GM21390 (cell line): ENCODE measurements at regions not wholly inside any gene's neighbourhood (a gene's known extent, or its start where the extent isn't known, plus 50 kb on each side); places are given as distances from the start of the nearest gene placed in this dataset.
"Not testable (repeated sequence)": the region's sequence is repeated elsewhere in the genome, so short reads cannot be mapped to it uniquely, and the experiment has no call there.

Experiments
- ATAC-seq: cut with Tn5 transposase; IDR thresholded peaks from one replicate; pipeline ENCODE4 v1.9.1; 2021; ENCODE audit not compliant: unreplicated experiment

GRCh38 chr11:87572881-87573280, 535.1 kb downstream of the TMEM135 start:
- no peak for ATAC-seq

- ATAC-seq = no peak
Observed at GRCh38 chr11:87560352-87560751, 522.6 kb downstream of the TMEM135 start.

- ATAC-seq = not testable (repeated sequence)
Observed at GRCh38 chr11:87559852-87560251, 522.1 kb downstream of the TMEM135 start.

DNA sequence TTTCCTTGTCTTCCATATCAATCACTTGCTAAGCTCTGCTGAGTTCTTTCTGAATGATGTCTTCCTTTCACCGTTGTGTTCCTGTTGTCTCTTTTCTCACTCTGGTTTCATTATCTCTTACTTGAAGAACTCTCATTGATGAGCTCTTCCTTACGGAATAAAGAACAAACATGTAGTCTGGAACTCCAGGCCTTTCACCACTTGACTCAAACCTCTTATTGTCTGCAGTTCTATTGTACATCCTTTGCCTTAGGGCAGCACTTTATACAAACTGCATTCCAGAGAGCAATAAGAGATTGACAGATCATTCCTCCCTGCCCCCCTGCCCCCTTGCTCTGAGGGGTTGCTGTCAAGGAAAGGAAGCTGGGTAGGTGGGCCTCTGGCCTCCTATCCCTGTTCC, 517.4 kb downstream of the TMEM135 start:
- ATAC-seq = no peak

- no peak for ATAC-seq
Observed at GRCh38 chr11:87548797-87549196, 511.1 kb downstream of the TMEM135 start.

- no peak for ATAC-seq
Observed at GRCh38 chr11:87545858-87546257, 508.1 kb downstream of the TMEM135 start.

DNA sequence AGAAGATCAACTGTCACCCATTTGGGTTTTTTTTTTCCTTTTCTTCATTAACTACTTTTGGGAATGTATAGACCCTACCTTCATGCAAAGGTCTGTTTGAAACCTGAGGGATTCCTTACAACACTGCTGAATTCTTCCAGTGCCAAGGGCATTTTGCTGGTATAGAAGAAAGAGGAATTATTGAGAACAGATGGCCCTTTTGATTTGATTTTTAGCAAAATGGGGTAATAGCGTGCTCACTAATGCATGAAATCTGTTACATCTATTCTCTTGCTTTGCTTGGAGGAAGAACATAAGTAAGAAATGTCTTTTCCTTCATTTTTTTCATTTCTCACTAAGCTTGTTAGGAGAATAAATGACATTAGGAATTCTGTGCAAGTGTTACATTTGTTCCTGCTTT, 501.9 kb downstream of the TMEM135 start:
- ATAC-seq = no peak

DNA sequence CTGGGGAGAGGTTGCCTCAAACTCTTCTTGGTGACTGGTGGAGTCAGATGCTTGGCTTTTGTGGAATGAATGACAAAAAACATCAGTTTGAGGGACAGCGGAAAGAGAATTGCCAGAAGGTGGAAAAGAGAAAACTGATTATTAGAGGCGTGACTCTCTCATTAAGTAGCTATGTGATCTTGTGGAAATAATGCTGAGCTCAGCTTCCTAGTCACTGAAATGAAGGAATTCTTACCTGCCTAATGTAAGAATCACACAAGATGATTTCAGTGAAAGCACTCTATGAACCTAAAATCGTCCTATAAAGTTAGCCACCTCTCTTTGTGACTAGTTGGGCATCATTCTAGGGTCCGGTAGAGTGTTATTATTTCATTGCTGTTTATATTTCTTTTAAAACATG, 498.8 kb downstream of the TMEM135 start:
- ATAC-seq = no peak

DNA sequence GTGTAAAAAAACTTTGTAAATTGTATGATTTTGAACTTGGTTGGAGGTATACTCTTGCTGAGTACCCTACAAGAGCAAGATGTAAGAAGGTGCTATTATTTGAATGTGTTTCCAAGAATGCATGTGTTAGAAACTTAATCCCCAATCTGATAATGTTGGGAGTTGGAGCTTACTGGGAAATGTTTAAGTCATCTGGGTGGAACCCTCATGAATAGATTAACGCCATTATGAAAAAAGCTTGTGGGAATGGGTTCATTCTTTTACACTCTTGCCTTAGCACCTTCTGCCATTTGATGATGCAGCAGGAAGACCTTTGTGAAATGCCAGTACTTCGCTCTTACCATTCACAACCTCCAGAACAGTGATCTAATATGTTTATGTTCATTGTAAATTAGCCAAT, 498.3 kb downstream of the TMEM135 start:
- no peak for ATAC-seq

- no peak for ATAC-seq
Observed at GRCh38 chr11:87535513-87535912, 497.8 kb downstream of the TMEM135 start.

GRCh38 chr11:87531835-87532234, 494.1 kb downstream of the TMEM135 start:
- not testable (repeated sequence) for ATAC-seq

DNA sequence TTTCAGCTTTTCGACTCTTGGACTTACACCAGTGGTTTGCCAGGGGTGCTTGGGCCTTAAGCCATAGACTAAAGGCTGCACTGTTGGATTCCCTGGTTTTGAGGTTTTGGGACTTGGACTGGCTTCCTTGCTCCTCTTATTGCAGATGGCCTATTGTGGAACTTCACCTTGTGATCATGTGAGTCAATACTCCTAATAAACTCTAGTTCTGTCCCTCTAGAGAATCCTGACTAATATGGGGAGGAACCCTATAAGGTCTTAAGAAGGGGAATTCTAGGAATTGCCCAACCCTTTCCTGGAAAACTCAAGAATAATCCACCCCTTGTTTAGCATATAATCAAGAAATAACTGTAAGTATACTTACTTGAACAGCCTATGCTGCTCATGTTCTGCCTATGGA, 491.8 kb downstream of the TMEM135 start:
- ATAC-seq = no peak

DNA sequence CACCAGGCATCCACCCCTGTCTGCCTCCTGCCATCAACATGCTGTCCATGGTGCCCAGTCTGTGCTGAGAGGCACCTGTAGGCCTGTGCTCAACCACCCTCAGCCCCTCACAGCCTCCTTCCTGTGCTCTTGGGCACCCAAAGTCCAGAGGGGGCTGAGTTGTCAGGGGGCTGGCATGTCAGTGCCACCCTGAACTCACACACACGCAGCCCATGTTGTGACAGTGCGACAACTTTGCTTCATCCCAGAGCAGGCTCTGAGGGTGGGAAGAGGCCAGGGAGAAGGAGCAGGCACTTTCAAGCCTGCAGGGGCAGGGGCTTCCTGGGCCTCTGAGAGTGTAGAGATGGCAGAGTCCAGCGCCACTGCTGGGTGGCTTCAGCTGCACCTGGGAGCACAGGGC, 491.0 kb downstream of the TMEM135 start:
- ATAC-seq = no peak

DNA sequence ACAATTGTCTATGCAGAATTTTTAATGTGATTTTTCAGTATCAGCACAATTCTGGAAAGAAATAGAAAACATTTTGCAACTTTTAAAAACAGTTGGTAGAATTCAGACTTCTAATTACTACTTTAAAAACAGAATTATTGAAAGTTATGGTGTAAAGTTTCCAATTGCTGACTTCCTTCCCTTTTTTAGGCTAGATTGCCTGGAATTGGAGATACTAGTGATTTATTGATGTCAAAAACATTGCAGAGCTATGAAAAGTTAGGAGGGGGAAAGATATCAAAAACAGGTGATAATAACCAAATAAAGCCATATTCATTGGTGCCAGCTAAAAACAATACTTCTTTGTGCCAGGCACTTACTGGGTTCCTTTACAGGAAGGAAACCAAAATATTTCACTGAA, 485.5 kb downstream of the TMEM135 start:
- no peak for ATAC-seq

DNA sequence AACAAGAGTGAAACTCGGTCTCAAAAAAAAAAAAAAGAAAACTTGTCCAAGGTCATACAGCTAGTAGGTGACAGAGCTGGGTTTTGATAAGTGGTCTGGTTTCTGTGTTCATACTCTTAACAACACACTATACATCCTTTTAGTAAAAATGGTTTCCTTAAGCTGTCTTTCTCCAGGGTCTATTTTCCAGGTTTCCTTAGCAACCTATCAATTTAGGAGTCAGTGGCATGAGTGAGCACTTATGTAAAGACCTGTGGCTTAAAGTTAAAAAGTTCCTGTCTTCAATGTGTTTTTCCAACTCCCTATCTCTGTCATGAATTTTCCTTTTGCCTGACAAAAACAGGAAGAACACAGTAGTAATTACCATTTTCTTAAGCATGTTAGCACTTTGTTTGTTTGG, 480.5 kb downstream of the TMEM135 start:
- ATAC-seq = no peak

DNA sequence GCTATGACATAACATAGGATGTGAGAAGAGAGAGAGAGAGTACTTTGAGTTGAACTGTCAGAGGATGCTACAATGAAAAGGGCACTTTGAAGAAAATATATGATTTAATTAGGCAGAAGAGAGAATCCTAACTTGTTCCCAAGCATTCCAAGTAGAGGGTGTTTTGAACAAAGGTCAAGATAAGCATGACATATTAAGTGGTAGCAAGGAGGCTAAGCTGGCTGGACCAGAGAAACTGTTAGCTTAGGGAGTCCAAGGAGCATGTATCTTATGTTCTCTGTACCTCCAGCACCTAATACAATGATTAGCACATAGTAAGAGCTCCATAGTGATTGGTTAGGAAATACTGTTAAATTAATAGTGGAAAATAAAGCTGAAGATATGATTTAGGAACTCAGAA, 479.6 kb downstream of the TMEM135 start:
- no peak for ATAC-seq

DNA sequence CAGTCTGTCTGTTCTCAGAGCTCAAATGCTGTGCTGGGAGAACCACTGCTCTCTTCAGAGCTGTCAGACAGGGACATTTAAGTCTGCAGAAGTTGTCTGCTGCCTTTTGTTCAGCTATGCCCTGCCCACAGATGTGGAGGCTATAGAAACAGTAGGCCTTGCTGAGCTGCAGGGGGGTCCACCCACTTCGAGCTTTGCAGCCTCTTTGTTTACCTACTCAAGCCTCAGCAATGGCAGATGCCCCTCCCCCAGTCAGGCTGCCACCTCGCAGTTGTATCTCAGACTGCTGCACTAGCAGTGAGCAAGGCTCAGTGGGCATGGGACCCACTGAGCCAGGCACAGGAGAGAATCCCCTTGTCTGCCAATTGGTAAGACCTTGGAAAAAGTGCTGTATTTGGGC, 470.0 kb downstream of the TMEM135 start:
- not testable (repeated sequence) for ATAC-seq

DNA sequence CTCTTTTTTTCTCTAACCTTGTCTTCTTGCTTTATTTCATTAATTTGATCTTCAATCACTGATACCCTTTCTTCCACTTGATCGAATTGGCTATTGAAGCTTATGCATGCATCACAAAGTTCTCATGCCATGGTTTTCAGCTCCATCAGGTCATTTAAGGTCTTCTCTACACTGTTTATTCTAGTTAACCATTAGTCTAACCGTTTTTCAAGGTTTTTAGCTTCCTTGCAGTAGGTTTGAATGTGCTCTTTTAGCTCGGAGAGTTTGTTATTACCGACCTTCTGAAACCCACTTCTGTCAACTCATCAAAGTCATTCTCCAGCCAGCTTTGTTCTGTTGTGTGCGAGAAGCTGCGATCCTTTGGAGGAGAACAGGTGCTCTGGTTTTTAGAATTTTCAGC, 469.2 kb downstream of the TMEM135 start:
- ATAC-seq = not testable (repeated sequence)

- no peak for ATAC-seq
Observed at GRCh38 chr11:87501388-87501787, 463.7 kb downstream of the TMEM135 start.

DNA sequence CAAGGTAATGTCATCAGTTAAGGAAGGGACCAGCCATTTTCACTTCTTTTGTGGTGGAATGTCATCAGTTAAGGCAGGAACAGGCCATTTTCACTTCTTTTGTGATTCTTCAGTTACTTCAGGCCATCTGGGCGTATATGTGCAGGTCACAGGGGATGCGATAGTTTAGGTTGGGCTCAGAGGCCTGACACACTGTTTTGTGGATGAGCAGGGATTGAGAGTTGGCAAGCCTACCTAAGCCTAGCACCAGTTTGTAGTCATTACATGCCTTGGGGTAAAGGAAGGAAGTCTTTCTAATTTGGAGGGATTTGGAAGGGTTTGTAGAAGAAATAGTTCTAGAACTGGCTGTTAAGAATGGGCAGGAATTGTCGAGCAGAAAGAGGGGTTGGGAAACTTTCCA, 457.2 kb downstream of the TMEM135 start:
- ATAC-seq = not testable (repeated sequence)

DNA sequence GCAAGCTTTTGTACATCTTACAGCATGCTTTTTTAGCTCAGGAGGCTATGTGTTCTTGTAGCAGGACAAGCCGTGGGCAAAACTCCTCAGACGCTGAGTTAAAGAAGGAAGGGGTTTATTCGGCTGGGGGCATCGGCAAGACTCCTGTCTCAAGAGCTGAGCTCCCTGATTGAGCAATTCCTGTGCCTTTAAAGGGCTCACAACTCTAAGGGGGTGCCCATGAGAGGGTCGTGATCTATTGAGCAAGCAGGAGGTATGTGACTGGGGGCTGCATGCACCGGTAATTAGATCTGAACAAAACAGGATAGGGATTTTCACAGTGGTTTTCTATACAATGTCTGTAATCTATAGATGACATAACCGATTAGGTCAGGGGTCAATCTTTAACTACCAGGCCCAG, 456.3 kb downstream of the TMEM135 start:
- not testable (repeated sequence) for ATAC-seq

DNA sequence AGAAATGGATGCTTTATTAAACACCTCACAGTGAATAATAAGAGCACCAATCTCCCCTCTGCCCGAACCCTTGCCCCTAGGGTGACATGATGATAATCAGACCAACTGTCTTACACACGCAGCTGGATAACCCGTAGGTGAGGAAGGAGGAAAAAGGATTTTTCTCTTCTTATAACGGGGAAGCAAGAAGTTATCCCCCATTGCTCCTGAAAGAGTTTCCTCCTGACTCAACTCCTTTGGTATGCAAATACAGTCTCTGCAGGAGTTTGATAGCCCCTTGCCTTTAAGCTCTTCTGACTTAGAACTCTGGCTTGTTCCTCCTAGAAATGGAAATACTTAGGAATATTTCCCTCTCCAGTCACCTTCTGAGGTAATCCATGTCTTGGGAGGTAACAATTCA, 455.8 kb downstream of the TMEM135 start:
- no peak for ATAC-seq

DNA sequence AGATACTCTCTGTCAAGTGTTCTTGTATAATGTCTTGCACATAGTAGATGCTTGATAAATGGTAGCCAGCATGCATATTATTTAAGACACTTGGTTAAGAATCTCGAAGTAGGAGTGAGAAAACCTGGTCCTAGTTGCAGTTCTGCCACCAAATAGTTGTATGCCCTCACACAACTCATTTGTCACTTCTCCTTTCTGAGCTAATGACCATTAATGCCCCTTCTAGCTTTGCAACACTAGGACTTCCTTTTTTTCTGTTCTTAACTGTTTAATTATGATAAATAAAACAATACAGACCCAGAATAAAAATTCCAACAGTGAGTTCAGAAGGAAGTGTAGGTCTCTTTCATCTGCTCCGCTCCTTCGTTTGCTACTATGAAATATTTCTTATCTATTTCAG, 453.6 kb downstream of the TMEM135 start:
- ATAC-seq = no peak

DNA sequence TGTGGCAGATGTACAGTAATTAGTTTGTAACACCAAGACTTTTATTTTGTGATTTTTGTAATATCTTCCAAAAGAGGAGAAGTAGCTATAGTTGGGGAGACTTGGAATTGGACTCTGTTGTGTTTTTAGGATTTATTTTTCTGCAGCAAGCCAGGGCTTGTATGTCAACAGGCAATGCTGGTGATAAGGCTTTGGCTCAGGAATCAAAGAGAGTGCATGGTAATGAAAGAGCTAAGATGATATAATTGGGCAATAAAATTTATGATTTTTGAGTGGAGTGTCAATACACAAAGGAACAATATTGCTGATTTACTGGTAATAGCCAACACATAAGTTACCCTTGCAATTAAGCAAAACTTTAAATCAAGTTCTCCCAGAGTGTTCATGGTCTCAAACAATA, 452.9 kb downstream of the TMEM135 start:
- ATAC-seq = no peak
